ENCODE measurements at regions not wholly inside any gene's neighbourhood (a gene's known extent, or its start where the extent isn't known, plus 50 kb on each side); places are given as distances from the start of the nearest gene placed in this dataset.

DNA sequence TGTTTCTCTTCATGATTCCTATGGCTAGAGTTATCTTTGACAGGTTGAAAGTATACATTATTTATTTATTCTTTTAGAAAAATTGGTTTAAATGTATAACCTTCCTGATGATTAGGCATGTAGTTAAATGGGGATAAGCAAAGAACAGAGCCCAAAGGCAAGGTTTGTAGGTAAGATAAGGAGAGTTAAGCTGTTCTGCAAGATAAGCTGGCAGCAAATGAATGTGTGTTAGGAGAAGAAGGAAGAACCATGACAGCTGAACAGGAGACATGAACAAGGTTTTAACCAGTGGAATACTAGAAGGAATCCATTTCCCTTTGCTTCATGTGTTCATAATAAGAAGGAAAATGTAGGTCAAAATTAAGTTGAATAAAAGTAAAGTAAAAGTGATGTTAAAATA is 1330.1 kb upstream of the USP15 start:
- TF ChIP-seq, protein P1, sequence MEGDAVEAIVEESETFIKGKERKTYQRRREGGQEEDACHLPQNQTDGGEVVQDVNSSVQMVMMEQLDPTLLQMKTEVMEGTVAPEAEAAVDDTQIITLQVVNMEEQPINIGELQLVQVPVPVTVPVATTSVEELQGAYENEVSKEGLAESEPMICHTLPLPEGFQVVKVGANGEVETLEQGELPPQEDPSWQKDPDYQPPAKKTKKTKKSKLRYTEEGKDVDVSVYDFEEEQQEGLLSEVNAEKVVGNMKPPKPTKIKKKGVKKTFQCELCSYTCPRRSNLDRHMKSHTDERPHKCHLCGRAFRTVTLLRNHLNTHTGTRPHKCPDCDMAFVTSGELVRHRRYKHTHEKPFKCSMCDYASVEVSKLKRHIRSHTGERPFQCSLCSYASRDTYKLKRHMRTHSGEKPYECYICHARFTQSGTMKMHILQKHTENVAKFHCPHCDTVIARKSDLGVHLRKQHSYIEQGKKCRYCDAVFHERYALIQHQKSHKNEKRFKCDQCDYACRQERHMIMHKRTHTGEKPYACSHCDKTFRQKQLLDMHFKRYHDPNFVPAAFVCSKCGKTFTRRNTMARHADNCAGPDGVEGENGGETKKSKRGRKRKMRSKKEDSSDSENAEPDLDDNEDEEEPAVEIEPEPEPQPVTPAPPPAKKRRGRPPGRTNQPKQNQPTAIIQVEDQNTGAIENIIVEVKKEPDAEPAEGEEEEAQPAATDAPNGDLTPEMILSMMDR (conservative IDR thresholded peaks at IDR 0.05 in 1 of 2, IDR thresholded peaks at IDR 0.05 in 1 of 2; ENCODE audit: extremely low read depth in 1 of 2, insufficient read depth in 1 of 2, low read depth in 1 of 2, low read length in 2 of 2), result no peak
- no peak for TF ChIP-seq EZH2 (IDR thresholded peaks at IDR 0.05; ENCODE audit: borderline replicate concordance, low read length)

All from mammary epithelial cell (primary cell).